ENCODE measurements at regions not wholly inside any gene's neighbourhood (a gene's known extent, or its start where the extent isn't known, plus 50 kb on each side); places are given as distances from the start of the nearest gene placed in this dataset.

DNA sequence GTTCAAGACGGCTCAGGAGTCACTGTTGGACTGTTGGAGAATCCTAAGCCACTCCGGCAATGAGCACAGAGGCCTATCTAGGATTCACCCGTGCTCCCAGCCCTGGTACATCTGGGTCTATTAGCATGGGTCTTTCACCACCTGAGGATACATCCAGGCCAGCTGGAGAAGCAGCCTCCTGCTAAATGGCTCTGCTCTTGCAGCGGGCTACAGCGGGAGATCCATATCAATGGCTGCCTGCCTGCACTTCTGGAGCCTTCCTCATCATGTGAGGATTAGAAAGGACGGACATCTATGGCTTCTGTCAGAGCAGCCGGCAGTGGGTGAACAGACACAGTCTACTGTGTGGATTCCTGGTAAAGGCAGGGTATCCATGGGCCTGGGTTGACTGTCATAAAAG lies 357.4 kb downstream of the MLLT3 start:
- ChIA-PET POLR2A (no interaction called here), CTCF (interaction anchor here (0.6 kb wide), 1 partner anchor 59 kb away, joined by 3 read pairs; no protein-coding TSS in a partner anchor)
- DNase-seq (ENCODE audit: unreplicated experiment) = no peak
- TF ChIP-seq, protein P1, sequence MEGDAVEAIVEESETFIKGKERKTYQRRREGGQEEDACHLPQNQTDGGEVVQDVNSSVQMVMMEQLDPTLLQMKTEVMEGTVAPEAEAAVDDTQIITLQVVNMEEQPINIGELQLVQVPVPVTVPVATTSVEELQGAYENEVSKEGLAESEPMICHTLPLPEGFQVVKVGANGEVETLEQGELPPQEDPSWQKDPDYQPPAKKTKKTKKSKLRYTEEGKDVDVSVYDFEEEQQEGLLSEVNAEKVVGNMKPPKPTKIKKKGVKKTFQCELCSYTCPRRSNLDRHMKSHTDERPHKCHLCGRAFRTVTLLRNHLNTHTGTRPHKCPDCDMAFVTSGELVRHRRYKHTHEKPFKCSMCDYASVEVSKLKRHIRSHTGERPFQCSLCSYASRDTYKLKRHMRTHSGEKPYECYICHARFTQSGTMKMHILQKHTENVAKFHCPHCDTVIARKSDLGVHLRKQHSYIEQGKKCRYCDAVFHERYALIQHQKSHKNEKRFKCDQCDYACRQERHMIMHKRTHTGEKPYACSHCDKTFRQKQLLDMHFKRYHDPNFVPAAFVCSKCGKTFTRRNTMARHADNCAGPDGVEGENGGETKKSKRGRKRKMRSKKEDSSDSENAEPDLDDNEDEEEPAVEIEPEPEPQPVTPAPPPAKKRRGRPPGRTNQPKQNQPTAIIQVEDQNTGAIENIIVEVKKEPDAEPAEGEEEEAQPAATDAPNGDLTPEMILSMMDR (IDR thresholded peaks at IDR 0.05; ENCODE audit: unreplicated experiment) = no peak
- H3K9me3 Mint-ChIP-seq (ENCODE audit: unreplicated experiment) = peaks cover 6% of the 10 kb centered on the region
- H3K27ac Mint-ChIP-seq (ENCODE audit: low read depth, unreplicated experiment) = no peak overlapping the region
- H3K36me3 Mint-ChIP-seq (ENCODE audit: insufficient read depth, unreplicated experiment) = no peaks in the 10 kb centered on the region
- no peak overlapping the region for H3K4me3 Mint-ChIP-seq (ENCODE audit: unreplicated experiment)
- intact Hi-C loops (cut with micrococcal nuclease) = no loop called here
- H3K27me3 Mint-ChIP-seq (ENCODE audit: insufficient read depth, unreplicated experiment) = no peaks in the 10 kb centered on the region
- H3K4me1 Mint-ChIP-seq (ENCODE audit: insufficient read depth, unreplicated experiment) = peaks cover 5% of the 10 kb centered on the region
- BruUV-seq (replicated peaks) = no TSS peak

GRCh38 chr9:20262611-20263010 lies 359.7 kb downstream of the MLLT3 start:
- POLR2A ChIA-PET = no interaction called here
- CTCF ChIA-PET = no interaction called here

DNA sequence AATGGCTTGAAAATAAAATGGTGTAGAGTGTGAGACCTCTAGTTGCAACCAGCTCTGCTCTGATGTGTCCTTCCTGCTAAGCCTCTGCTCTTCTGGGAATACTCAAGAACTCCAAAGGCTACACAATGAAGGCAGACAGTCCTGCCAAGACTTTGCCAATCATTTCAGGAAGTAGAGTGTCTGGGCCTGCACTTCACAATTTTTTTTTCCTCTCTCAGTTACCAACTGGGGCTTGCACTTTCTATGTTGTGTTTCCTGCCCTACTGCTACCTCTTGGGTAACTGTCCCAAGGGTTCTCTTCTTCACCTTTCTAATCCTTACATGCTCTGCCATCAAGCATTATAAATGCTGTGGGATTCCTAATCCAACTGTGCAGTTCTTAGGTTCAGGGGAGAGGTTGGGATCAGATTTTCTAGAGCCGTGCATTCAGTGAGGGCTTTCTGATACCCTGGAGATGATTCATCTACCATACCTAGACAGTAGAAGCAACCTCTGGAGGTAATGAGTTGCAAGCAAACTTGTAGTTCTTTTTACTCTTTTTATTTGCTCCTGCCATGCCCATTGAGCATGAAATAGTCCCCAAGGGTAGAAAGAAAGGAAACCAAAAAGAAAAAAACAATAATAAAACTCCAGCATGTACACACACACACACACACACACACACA lies 365.9 kb downstream of the MLLT3 start:
- H3K9me3 Mint-ChIP-seq (ENCODE audit: unreplicated experiment) = no peaks in the 10 kb centered on the region
- TF ChIP-seq, protein P1 (IDR thresholded peaks at IDR 0.05; ENCODE audit: unreplicated experiment) = no peak
- no peak overlapping the region for H3K27ac Mint-ChIP-seq (ENCODE audit: low read depth, unreplicated experiment)
- POLR2A ChIA-PET = no interaction called here
- intact Hi-C loops (cut with micrococcal nuclease) = no loop called here
- DNase-seq (ENCODE audit: unreplicated experiment) = no peak
- H3K36me3 Mint-ChIP-seq (ENCODE audit: insufficient read depth, unreplicated experiment) = no peaks in the 10 kb centered on the region
- H3K4me3 Mint-ChIP-seq (ENCODE audit: unreplicated experiment) = no peak overlapping the region
- CTCF ChIA-PET = interaction anchor here (0.6 to 1.4 kb wide), 3 partner anchors 12 to 186 kb away, joined by 3 read pairs; no protein-coding TSS in a partner anchor
- BruUV-seq (replicated peaks) = no TSS peak
- no peaks in the 10 kb centered on the region for H3K27me3 Mint-ChIP-seq (ENCODE audit: insufficient read depth, unreplicated experiment)
- no peaks in the 10 kb centered on the region for H3K4me1 Mint-ChIP-seq (ENCODE audit: insufficient read depth, unreplicated experiment)

More at GRCh38 chr9:20262611-20263010, 359.7 kb downstream of the MLLT3 start:
- no peak for DNase-seq (ENCODE audit: unreplicated experiment)
- intact Hi-C loops (cut with micrococcal nuclease) = no loop called here
- Mint-ChIP-seq H3K27me3 (ENCODE audit: insufficient read depth, unreplicated experiment) (no peaks in the 10 kb centered on the region), H3K36me3 (ENCODE audit: insufficient read depth, unreplicated experiment) (no peaks in the 10 kb centered on the region), H3K4me3 (ENCODE audit: unreplicated experiment) (no peak overlapping the region), H3K4me1 (ENCODE audit: insufficient read depth, unreplicated experiment) (no peaks in the 10 kb centered on the region), H3K9me3 (ENCODE audit: unreplicated experiment) (peaks cover 6% of the 10 kb centered on the region), H3K27ac (ENCODE audit: low read depth, unreplicated experiment) (no peak overlapping the region)
- no TSS peak for BruUV-seq (replicated peaks)
- TF ChIP-seq, protein P1 (IDR thresholded peaks at IDR 0.05; ENCODE audit: unreplicated experiment) = no peak

- Mint-ChIP-seq H3K9me3 (ENCODE audit: unreplicated experiment) (no peaks in the 10 kb centered on the region), H3K27me3 (ENCODE audit: insufficient read depth, unreplicated experiment) (no peaks in the 10 kb centered on the region), H3K36me3 (ENCODE audit: insufficient read depth, unreplicated experiment) (no peaks in the 10 kb centered on the region), H3K27ac (ENCODE audit: low read depth, unreplicated experiment) (no peak overlapping the region), H3K4me3 (ENCODE audit: unreplicated experiment) (no peak overlapping the region), H3K4me1 (ENCODE audit: insufficient read depth, unreplicated experiment) (no peaks in the 10 kb centered on the region)
- ChIA-PET CTCF (interaction anchor here (0.6 kb wide), 3 partner anchors 205 to 2000 kb away, joined by 3 to 5 read pairs (median 4); no protein-coding TSS in a partner anchor), POLR2A (no interaction called here)
- intact Hi-C loops (cut with micrococcal nuclease) = no loop called here
- TF ChIP-seq, protein P1 (IDR thresholded peaks at IDR 0.05; ENCODE audit: unreplicated experiment) = no peak
- no peak for DNase-seq (ENCODE audit: unreplicated experiment)
- no TSS peak for BruUV-seq (replicated peaks)
Observed at GRCh38 chr9:20255052-20255451, 367.2 kb downstream of the MLLT3 start.

Data from MCF 10A (cell line).